ENCODE measurements at regions not wholly inside any gene's neighbourhood (a gene's known extent, or its start where the extent isn't known, plus 50 kb on each side); places are given as distances from the start of the nearest gene placed in this dataset.

- in situ Hi-C loops (cut with MboI; ENCODE audit: low pct_ligation_motif_present in 1 of 4, low pct_unique_long_range_greater_than_20kb in 1 of 4, low sequenced_read_pairs in 3 of 4): no loop called here
- Histone ChIP-seq H3K27me3 (no peaks in the 10 kb centered on the region), H3K27ac (no peak overlapping the region), H3K4me1 (no peaks in the 10 kb centered on the region), H3K4me3 (no peak overlapping the region), H3K9me3 (no peaks in the 10 kb centered on the region), H3K36me3 (no peaks in the 10 kb centered on the region)
- WGBS, 2 donors (ENCODE audit: low coverage in 1 of 2): 92% methylated on average over 2 to 3 of the region's 3 CpGs
- intact Hi-C loops (cut with DNase I; ENCODE audit: low total_unique reads): no loop called here
- TF ChIP-seq POLR2A (IDR thresholded peaks at IDR 0.05) (no peak), POLR2AphosphoS5 (IDR thresholded peaks at IDR 0.05) (no peak), EP300 (IDR thresholded peaks at IDR 0.05; ENCODE audit: low read depth) (no peak)
- TF ChIP-seq, protein P1, sequence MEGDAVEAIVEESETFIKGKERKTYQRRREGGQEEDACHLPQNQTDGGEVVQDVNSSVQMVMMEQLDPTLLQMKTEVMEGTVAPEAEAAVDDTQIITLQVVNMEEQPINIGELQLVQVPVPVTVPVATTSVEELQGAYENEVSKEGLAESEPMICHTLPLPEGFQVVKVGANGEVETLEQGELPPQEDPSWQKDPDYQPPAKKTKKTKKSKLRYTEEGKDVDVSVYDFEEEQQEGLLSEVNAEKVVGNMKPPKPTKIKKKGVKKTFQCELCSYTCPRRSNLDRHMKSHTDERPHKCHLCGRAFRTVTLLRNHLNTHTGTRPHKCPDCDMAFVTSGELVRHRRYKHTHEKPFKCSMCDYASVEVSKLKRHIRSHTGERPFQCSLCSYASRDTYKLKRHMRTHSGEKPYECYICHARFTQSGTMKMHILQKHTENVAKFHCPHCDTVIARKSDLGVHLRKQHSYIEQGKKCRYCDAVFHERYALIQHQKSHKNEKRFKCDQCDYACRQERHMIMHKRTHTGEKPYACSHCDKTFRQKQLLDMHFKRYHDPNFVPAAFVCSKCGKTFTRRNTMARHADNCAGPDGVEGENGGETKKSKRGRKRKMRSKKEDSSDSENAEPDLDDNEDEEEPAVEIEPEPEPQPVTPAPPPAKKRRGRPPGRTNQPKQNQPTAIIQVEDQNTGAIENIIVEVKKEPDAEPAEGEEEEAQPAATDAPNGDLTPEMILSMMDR (IDR thresholded peaks at IDR 0.05): no peak
- no peak for DNase-seq
Observed at GRCh38 chr1:208425096-208425495, 180.9 kb upstream of the PLXNA2 start.

DNA sequence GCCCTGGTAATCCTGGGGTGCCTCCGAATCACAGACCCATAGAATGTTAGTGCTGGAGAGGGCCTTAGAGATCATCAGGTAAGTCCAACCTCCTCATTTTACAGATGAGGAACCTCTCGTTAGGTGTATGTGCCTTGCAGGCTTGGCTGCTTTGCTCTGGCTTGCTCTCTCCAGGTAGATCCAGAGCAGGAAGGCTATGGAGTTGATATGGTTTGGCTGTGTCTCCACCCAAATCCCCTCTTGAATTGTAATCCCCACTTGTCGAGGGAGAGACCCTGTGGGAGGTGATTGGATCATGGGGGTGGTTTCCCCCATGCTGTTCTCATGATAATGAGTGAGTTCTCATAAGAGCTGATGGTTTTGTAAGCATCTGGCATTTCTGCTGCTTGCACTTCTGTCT is 186.0 kb upstream of the PLXNA2 start:
- H3K4me3 ChIP-seq: no peak overlapping the region
- no peak for TF ChIP-seq EP300 (IDR thresholded peaks at IDR 0.05; ENCODE audit: low read depth)
- TF ChIP-seq, protein P1 (IDR thresholded peaks at IDR 0.05): no peak
- no peak for TF ChIP-seq POLR2AphosphoS5 (IDR thresholded peaks at IDR 0.05)
- no peak for TF ChIP-seq POLR2A (IDR thresholded peaks at IDR 0.05)
- H3K36me3 ChIP-seq: no peaks in the 10 kb centered on the region
- no peak overlapping the region for H3K27ac ChIP-seq
- no peaks in the 10 kb centered on the region for H3K9me3 ChIP-seq
- 66 to 80% methylated on average over 1 to 3 of the region's 3 CpGs for WGBS, 2 donors (ENCODE audit: low coverage in 1 of 2)
- intact Hi-C loops (cut with DNase I; ENCODE audit: low total_unique reads): no loop called here
- no peak for DNase-seq
- no peaks in the 10 kb centered on the region for H3K27me3 ChIP-seq
- no peaks in the 10 kb centered on the region for H3K4me1 ChIP-seq
- in situ Hi-C loops (cut with MboI; ENCODE audit: low pct_ligation_motif_present in 1 of 4, low pct_unique_long_range_greater_than_20kb in 1 of 4, low sequenced_read_pairs in 3 of 4): no loop called here

- H3K36me3 ChIP-seq: no peaks in the 10 kb centered on the region
- no peak for DNase-seq
- intact Hi-C loops (cut with DNase I; ENCODE audit: low total_unique reads) (no loop called here), in situ Hi-C loops (cut with MboI; ENCODE audit: low pct_ligation_motif_present in 1 of 4, low pct_unique_long_range_greater_than_20kb in 1 of 4, low sequenced_read_pairs in 3 of 4) (no loop called here)
- 82 to 86% methylated on average over 2 to 3 of the region's 3 CpGs for WGBS, 2 donors (ENCODE audit: low coverage in 1 of 2)
- no peaks in the 10 kb centered on the region for H3K27me3 ChIP-seq
- no peak for TF ChIP-seq POLR2AphosphoS5 (IDR thresholded peaks at IDR 0.05)
- H3K27ac ChIP-seq: no peak overlapping the region
- no peak overlapping the region for H3K4me3 ChIP-seq
- H3K9me3 ChIP-seq: no peaks in the 10 kb centered on the region
- no peaks in the 10 kb centered on the region for H3K4me1 ChIP-seq
Observed at GRCh38 chr1:208431721-208432120, 187.5 kb upstream of the PLXNA2 start.

DNA sequence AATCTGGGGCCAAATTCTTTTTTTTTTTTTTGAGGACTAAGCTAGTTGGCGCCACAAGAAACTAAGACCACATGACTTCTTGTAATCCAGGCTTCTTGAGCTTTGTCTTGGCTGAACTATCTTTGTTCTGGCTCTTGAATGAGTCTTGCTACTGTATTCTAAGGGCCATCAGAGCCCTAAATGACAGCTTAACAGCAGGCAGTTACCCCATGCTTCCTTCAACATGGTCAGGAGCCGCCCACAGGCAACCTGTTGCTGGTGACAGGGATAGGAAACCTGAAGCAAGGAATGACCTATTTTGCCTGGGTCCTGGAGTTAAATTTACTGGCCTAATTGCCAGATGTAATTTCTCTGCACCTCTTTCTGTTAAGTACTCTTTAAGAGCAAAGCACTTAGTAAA is 188.2 kb upstream of the PLXNA2 start:
- TF ChIP-seq, protein P1 (IDR thresholded peaks at IDR 0.05): no peak
- TF ChIP-seq POLR2A (IDR thresholded peaks at IDR 0.05) (no peak), EP300 (IDR thresholded peaks at IDR 0.05; ENCODE audit: low read depth) (no peak), POLR2AphosphoS5 (IDR thresholded peaks at IDR 0.05) (no peak)
- H3K27me3 ChIP-seq: no peaks in the 10 kb centered on the region
- in situ Hi-C loops (cut with MboI; ENCODE audit: low pct_ligation_motif_present in 1 of 4, low pct_unique_long_range_greater_than_20kb in 1 of 4, low sequenced_read_pairs in 3 of 4): no loop called here
- no peaks in the 10 kb centered on the region for H3K4me1 ChIP-seq
- intact Hi-C loops (cut with DNase I; ENCODE audit: low total_unique reads): no loop called here
- no peak overlapping the region for H3K4me3 ChIP-seq
- no peaks in the 10 kb centered on the region for H3K36me3 ChIP-seq
- no peaks in the 10 kb centered on the region for H3K9me3 ChIP-seq
- 78 to 89% methylated on average over 1 to 2 of the region's 2 CpGs for WGBS, 2 donors (ENCODE audit: low coverage in 1 of 2)
- no peak overlapping the region for H3K27ac ChIP-seq
- no peak for DNase-seq

DNA sequence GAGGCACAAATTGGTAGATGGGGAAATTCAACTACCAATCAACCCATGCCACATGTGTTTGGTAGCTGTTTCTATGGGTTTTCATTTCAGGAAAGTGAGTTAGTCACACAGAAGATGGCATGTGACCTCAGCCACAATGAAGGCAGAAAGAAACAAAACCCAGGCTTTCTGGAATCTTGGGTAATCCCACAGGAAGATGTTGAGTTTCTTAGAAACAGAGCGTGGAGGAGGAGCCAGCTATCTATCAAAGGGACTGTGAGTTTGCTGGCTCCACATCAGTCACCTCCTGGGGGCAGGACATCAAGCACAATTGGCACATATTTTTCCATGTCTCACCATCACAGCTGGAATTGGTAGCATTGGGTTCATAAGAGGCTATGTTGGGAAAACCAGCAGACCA is 188.9 kb upstream of the PLXNA2 start:
- TF ChIP-seq POLR2AphosphoS5 (IDR thresholded peaks at IDR 0.05): no peak
- TF ChIP-seq, protein P1 (IDR thresholded peaks at IDR 0.05): no peak
- TF ChIP-seq EP300 (IDR thresholded peaks at IDR 0.05; ENCODE audit: low read depth): no peak
- no peak for TF ChIP-seq POLR2A (IDR thresholded peaks at IDR 0.05)
- in situ Hi-C loops (cut with MboI; ENCODE audit: low pct_ligation_motif_present in 1 of 4, low pct_unique_long_range_greater_than_20kb in 1 of 4, low sequenced_read_pairs in 3 of 4) (no loop called here), intact Hi-C loops (cut with DNase I; ENCODE audit: low total_unique reads) (no loop called here)
- Histone ChIP-seq H3K9me3 (no peaks in the 10 kb centered on the region), H3K4me3 (no peak overlapping the region), H3K4me1 (no peaks in the 10 kb centered on the region), H3K27me3 (no peaks in the 10 kb centered on the region), H3K36me3 (no peaks in the 10 kb centered on the region), H3K27ac (no peak overlapping the region)
- 69% methylated on average over 1 of the region's 1 CpG; no CpG with 5 or more reads in 1 of the 2 donors for WGBS, 2 donors (ENCODE audit: low coverage in 1 of 2)
- no peak for DNase-seq
